ENCODE measurements at regions not wholly inside any gene's neighbourhood (a gene's known extent, or its start where the extent isn't known, plus 50 kb on each side); places are given as distances from the start of the nearest gene placed in this dataset.

GRCh38 chr18:8936619-8937018 lies 165.9 kb upstream of the NDUFV2 start:
- TF ChIP-seq CTCF (IDR thresholded peaks at IDR 0.05; ENCODE audit: extremely low read depth in 1 of 2, insufficient read depth in 1 of 2, low read depth in 1 of 2, low read length in 2 of 2) (no peak), MYC (IDR thresholded peaks at IDR 0.05; ENCODE audit: low read depth, low read length) (no peak), POLR2A (IDR thresholded peaks at IDR 0.05; ENCODE audit: low read depth, low read length) (no peak)
